Muscle of leg (tissue), 3 donors: ENCODE measurements at regions not wholly inside any gene's neighbourhood (a gene's known extent, or its start where the extent isn't known, plus 50 kb on each side); places are given as distances from the start of the nearest gene placed in this dataset.
"Not testable (repeated sequence)": the region's sequence is repeated elsewhere in the genome, so short reads cannot be mapped to it uniquely, and the experiment has no call there.

Experiments used
- DNase-seq: peaks from one replicate; pipeline ENCODE4 v3.0.0; 2013
- H3K27ac ChIP-seq: one replicate; pipeline ENCODE4 v1.5.1; 2013; ENCODE audit warnings: mild to moderate bottlenecking, low read length, control low read depth
- H3K27me3 ChIP-seq: one replicate; pipeline ENCODE4 v1.6.1; 2013; ENCODE audit warnings: low read length; ENCODE audit not compliant: control insufficient read depth, insufficient read depth
- H3K36me3 ChIP-seq: one replicate; pipeline ENCODE4 v1.6.1; 2013; ENCODE audit warnings: low read length; ENCODE audit not compliant: control insufficient read depth, insufficient read depth
- H3K4me1 ChIP-seq: one replicate; pipeline ENCODE4 v1.6.1; 2013; ENCODE audit warnings: low read length; ENCODE audit not compliant: control insufficient read depth, insufficient read depth
- H3K4me3 ChIP-seq: one replicate; pipeline ENCODE4 v1.5.1; 2013; ENCODE audit warnings: low read length, control low read depth
- H3K9me3 ChIP-seq: replicated peaks from 2 replicates; pipeline ENCODE4 v1.6.1; 2013; ENCODE audit warnings: low read depth, low read length; ENCODE audit not compliant: control insufficient read depth
- WGBS: methylation state at CpG from one replicate; pipeline ENCODE4 v1.1.5; 2013; ENCODE audit warnings: missing lambda C conversion rate; ENCODE audit not compliant: insufficient coverage; 5-methylcytosine and 5-hydroxymethylcytosine counted together

DNA sequence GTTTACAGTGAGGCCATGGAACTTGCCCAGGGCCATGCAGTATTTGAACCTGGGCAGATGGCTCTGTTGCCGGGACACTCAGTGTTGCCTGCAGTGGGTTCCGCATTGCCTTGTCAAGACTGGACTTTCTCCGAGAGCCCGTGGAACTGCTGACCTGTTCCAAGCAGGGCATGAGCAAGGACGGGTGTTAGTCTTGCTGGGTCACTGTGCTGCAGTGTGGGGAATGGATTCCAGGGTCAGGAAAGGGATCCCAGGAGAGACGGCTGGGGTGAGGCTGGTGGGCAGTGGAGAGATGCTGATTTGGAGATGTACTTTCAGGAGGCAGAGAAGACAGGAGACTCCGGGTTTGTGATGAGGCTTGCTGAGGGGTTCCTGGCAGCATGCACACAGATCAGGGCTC lies 348.7 kb upstream of the HS6ST1 start:
- no peak for DNase-seq
- Histone ChIP-seq H3K36me3 (no peaks in the 10 kb centered on the region), H3K27ac (no peak overlapping the region), H3K4me1 (no peaks in the 10 kb centered on the region), H3K9me3 (no peaks in the 10 kb centered on the region), H3K4me3 (no peak overlapping the region), H3K27me3 (no peaks in the 10 kb centered on the region)
- 84% methylated on average over 7 of the region's 7 CpGs for WGBS

DNA sequence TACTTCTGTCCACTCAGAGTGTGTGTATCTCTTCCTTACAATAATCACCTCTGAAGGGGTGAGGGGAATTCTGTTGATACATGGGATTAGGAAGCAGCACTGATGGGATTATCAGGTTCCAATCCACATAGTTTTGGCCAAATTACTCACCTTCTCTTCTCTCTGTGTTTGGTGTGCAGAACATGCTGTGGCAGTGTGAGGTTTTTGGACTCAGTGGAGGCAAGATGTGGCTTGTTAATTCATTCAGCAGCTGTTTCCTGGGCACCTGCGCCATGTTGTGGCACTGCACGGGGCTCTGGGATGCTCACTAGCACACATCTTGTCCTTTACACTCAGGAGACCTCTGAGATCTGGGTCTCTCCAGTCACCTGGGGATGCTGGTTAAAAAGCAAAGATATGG lies 350.3 kb upstream of the HS6ST1 start:
- no peak for DNase-seq
- Histone ChIP-seq H3K27ac (no peak overlapping the region), H3K9me3 (peaks cover 2% of the 10 kb centered on the region), H3K27me3 (no peaks in the 10 kb centered on the region), H3K4me3 (no peak overlapping the region), H3K36me3 (no peaks in the 10 kb centered on the region), H3K4me1 (no peaks in the 10 kb centered on the region)
- WGBS, result no CpG with 5 or more reads among the region's 2 CpGs

DNA sequence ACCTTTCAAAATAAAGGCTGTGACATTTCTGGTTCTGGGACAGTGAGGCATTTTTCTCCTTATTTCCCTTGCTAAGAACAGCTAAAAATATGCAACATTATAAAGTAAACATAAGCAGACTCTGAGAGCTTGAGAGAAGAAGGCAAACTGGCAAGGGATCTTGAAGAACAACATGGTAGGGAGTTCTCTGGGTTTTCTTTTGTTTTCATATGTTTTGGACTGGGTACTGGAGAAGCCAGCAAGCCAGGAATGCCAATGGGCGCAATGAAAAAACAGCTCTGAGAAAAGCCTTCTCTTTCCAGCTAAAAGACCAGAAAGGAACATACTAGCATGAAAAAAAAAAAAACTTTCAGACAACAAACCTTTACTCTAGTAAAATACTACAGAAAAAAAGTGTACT lies 351.4 kb upstream of the HS6ST1 start:
- H3K4me1 ChIP-seq, result no peaks in the 10 kb centered on the region
- H3K27me3 ChIP-seq, result no peaks in the 10 kb centered on the region
- peaks cover 2% of the 10 kb centered on the region for H3K9me3 ChIP-seq
- WGBS, result no CpG with 5 or more reads among the region's 1 CpG
- H3K27ac ChIP-seq, result no peak overlapping the region
- no peak overlapping the region for H3K4me3 ChIP-seq
- H3K36me3 ChIP-seq, result no peaks in the 10 kb centered on the region
- no peak for DNase-seq

DNA sequence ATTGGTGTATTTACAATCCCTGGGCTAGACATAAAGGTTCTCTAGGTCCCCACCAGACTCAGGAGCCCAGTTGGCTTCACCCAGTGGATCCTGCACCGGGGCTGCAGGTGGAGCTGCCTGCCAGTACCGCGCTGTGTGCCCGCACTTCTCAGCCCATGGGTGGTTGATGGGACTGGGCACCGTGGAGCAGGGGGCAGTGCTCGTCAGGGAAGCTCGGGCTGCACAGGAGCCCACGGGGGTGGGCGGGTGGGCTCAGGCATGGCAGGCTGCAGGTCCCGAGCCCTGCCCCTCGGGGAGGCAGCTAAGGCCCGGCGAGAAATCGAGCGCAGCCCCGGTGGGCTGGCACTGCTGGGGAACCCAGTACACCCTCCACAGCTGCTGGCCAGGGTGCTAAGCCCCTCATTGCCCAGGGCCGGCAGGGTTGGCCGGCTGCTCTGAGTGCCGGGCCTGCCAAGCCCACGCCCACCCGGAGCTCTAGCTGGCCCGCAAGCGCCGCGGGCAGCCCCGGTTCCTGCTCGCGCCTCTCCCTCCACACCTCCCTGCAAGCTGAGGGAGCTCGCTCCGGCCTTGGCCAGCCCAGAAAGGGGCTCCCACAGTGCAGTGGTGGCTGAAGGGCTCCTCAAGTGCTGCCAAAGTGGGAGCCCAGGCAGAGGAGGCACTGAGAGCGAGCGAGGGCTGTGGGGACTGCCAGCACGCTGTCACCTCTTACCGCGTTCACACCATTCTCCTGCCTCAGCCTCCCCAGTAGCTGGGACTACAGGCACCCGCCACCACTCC lies 353.5 kb upstream of the HS6ST1 start:
- not testable (repeated sequence) for H3K9me3 ChIP-seq, H3K27me3 ChIP-seq, DNase-seq, H3K4me3 ChIP-seq, H3K27ac ChIP-seq, H3K36me3 ChIP-seq, H3K4me1 ChIP-seq
- 95% methylated on average over 14 of the region's 36 CpGs for WGBS

DNA sequence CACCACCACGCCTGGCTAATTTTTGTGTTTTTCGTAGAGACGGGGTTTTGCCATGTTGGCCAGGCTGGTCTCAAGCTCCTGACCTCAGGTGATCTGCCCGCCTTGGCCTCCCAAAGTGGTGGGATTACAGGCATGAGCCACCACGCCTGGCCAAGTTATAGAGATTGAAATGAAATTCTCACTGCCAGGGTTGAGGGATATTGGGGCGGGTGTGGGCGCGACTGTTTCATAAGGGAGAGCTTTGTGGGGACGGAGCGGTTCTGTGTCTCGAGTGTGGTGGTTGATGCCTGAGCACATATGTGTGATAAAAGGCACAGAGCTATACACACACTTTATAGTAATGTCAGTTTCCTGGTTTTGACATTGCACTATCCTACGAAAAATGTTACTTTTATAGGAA lies 361.0 kb upstream of the HS6ST1 start:
- not testable (repeated sequence) for H3K36me3 ChIP-seq, DNase-seq, H3K4me3 ChIP-seq, H3K27ac ChIP-seq, H3K9me3 ChIP-seq, H3K4me1 ChIP-seq, H3K27me3 ChIP-seq
- 97% methylated on average over 4 of the region's 12 CpGs for WGBS

DNA sequence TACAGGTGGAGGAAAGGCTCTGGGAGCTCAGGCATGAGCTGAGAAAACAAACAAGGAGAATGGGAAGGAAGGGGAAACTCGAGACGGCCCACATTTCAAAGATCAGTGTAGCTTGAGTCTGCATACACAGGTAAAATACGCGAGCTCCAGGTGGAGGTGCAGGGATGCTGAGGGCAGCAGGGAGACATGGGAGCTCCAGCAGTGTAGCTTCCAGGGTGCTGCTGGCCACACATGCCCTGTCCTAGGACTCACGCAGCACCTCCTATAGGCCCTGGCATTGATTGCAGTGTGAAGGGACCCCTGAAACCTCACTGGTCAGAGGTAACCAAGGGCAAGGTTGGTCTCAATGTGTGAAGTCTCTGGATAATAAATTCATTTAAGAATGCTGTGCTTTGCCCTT lies 362.8 kb upstream of the HS6ST1 start:
- H3K4me1 ChIP-seq, result no peaks in the 10 kb centered on the region
- no peak overlapping the region for H3K27ac ChIP-seq
- no peaks in the 10 kb centered on the region for H3K36me3 ChIP-seq
- H3K9me3 ChIP-seq, result no peaks in the 10 kb centered on the region
- H3K27me3 ChIP-seq, result no peaks in the 10 kb centered on the region
- 62% methylated on average over 5 of the region's 5 CpGs for WGBS
- DNase-seq, result no peak
- H3K4me3 ChIP-seq, result no peak overlapping the region

DNA sequence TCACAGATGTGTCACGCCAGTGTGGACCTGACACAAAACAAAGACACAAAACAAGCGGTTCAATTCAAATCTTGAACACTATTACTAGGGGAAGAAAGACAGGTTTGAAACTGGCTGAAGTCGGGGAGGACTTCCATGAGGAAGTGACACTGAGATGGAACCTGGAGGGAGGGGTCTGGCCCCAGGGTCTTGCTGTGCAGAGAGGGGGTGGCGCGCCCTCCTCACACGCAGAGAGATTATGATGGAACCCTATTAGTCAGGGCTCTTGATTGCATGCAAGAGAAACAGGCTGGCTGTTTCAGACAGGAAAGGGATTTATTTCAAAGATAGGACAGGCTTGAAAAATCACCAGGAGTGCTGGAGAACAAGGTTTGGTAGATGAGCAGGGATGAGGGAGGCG lies 363.6 kb upstream of the HS6ST1 start:
- Histone ChIP-seq H3K4me3 (no peak overlapping the region), H3K9me3 (no peaks in the 10 kb centered on the region), H3K27ac (no peak overlapping the region), H3K36me3 (no peaks in the 10 kb centered on the region), H3K4me1 (no peaks in the 10 kb centered on the region), H3K27me3 (no peaks in the 10 kb centered on the region)
- WGBS, result 90% methylated on average over 2 of the region's 7 CpGs
- DNase-seq, result no peak

DNA sequence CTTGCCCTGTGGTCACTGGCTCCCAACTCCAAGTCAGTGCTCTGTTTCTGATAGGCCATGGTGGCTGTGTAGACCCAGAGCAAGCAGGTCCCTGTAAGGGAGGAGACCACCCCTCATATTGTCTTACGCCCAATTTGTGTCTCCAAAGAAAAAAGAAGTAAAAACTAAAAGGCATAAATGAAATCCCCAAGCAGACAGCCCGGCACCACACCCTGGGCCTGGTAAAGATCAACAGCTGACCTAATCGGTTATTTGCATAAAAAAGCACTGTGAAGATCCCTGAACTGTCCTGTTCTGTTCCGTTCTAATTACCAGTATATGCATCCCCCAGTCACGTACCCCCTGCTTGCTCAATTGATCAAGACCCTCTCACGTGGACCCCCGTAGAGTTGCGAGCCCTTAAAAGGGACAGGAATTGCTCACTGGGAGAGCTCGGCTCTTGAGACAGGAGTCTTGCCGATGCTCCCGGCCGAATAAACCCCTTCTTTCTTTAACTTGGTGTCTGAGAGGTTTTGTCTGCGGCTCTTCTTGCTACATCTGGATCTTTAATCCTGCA lies 364.1 kb upstream of the HS6ST1 start:
- 85% methylated on average over 8 of the region's 13 CpGs for WGBS
- H3K4me1 ChIP-seq, result no peaks in the 10 kb centered on the region
- H3K9me3 ChIP-seq, result no peaks in the 10 kb centered on the region
- DNase-seq, result no peak
- no peaks in the 10 kb centered on the region for H3K27me3 ChIP-seq
- no peak overlapping the region for H3K4me3 ChIP-seq
- no peak overlapping the region for H3K27ac ChIP-seq
- no peaks in the 10 kb centered on the region for H3K36me3 ChIP-seq

DNA sequence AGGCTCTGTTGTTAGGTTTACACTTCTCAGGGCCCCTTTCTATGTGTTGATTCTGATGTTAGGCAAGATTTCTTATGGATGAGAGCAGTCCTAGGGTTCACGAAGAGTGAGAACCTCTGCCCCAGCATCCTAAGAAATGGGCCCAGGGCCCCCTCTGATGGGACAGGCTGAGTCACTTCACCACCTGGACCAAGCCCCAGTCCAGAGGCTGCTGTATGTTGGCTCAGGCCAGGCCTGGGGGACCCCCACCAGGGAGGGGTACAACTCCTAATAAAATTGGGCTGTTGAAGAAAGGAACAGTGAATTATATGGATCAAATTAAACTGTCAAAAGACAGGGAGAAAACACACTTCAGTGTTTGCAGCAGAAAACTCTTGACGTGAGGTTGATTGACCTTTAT lies 365.9 kb upstream of the HS6ST1 start:
- WGBS, result 60% methylated on average over 1 of the region's 2 CpGs
- H3K4me3 ChIP-seq, result no peak overlapping the region
- no peaks in the 10 kb centered on the region for H3K27me3 ChIP-seq
- H3K4me1 ChIP-seq, result no peaks in the 10 kb centered on the region
- no peaks in the 10 kb centered on the region for H3K36me3 ChIP-seq
- no peak for DNase-seq
- H3K27ac ChIP-seq, result no peak overlapping the region
- H3K9me3 ChIP-seq, result no peaks in the 10 kb centered on the region

DNA sequence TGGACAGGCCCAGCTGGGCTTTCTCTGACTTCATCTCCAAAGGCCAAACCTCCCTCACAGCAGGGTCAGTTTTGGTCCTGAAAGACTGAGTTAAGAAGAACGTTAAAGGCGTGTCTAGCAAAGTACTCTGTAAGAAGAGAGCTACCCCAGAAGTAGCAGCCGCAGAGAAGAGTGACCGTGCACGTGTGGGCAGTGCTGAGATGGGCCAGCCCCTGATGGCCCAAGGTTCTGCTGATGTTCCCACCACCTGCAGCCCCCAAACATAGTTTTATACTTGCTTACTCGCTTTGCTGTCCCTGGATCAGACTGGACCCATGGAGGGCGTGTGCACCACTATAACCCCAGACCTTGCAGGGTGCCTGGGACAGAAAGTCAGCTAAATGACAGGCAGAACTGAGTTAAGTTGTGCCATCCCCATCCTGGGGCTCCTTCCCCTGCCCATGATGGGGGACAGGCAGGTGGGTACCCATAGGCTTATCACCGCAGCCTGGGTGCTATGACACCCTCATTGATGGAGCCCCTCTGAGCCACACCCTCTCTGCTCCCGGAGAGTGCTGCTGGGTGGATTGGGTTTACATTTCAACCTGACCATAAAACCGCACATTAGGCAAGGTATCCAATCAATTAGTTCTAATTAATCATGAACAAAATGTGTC lies 367.3 kb upstream of the HS6ST1 start:
- Histone ChIP-seq H3K36me3 (no peaks in the 10 kb centered on the region), H3K9me3 (no peaks in the 10 kb centered on the region), H3K27me3 (no peaks in the 10 kb centered on the region), H3K4me1 (no peaks in the 10 kb centered on the region), H3K4me3 (no peak overlapping the region), H3K27ac (no peak overlapping the region)
- DNase-seq, result no peak
- WGBS, result 90% methylated on average over 7 of the region's 10 CpGs
